ENCODE measurements at regions not wholly inside any gene's neighbourhood (a gene's known extent, or its start where the extent isn't known, plus 50 kb on each side); places are given as distances from the start of the nearest gene placed in this dataset.

- TF ChIP-seq CTCF (conservative IDR thresholded peaks at IDR 0.05 in 1 of 2, IDR thresholded peaks at IDR 0.05 in 1 of 2; ENCODE audit: low read depth in 1 of 2, low read length in 2 of 2) = no peak
- TF ChIP-seq EZH2 (IDR thresholded peaks at IDR 0.05; ENCODE audit: low read length, missing control alignments) = no peak
Observed at GRCh38 chr13:103960001-103960400, 893.8 kb upstream of the SLC10A2 start.
